HG02588 (cell line): ENCODE measurements at regions not wholly inside any gene's neighbourhood (a gene's known extent, or its start where the extent isn't known, plus 50 kb on each side); places are given as distances from the start of the nearest gene placed in this dataset.
"Not testable (repeated sequence)": the region's sequence is repeated elsewhere in the genome, so short reads cannot be mapped to it uniquely, and the experiment has no call there.

Experiments used
- ATAC-seq: cut with Tn5 transposase; IDR thresholded peaks from one replicate; pipeline ENCODE4 v1.9.1; 2021; ENCODE audit warnings: mild to moderate bottlenecking, moderate library complexity; ENCODE audit not compliant: unreplicated experiment

- no peak for ATAC-seq
Observed at GRCh38 chr4:33739884-33740632, 2504.3 kb downstream of the ARAP2 start.

- ATAC-seq: not testable (repeated sequence)
Observed at GRCh38 chr4:33740871-33741270, 2503.4 kb downstream of the ARAP2 start.

DNA sequence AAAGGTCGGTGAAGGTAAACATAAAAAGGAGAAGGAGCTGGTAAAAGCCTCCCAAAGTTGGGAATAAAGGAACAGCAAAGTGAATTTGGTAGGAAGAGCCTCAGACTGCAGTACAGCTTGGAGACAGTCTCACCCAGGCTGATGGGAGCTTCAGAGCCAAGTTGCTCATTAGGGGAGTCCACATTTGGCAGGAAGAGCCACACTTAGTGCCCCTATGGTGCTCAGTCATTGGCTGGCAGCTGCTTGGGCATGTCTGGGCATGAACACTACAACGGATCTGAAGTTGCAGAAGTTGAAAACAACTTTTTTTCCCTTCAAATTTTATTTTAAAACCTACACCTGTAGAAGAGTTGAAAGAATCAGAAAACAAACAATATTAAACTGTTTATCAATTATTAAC lies 2497.3 kb downstream of the ARAP2 start:
- ATAC-seq: peak; percentile 80

DNA sequence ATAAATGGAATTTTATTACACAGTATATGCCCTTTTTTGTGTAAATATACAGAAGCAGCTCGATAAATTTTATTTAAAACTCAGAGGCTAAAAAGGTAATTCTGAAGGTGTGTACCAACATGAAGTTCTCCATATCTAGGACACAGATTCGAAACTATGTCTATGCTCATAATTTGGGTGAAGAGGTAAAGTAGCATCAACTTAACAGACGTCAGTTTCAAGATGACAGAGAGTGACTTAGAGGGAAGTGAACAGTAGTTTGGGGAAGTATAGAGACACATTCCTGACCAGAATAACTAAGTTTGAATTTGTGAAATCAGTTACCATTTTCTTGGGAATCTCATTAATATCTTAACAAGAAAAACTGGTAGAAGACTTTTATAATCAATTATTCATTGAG lies 2493.3 kb downstream of the ARAP2 start:
- no peak for ATAC-seq

DNA sequence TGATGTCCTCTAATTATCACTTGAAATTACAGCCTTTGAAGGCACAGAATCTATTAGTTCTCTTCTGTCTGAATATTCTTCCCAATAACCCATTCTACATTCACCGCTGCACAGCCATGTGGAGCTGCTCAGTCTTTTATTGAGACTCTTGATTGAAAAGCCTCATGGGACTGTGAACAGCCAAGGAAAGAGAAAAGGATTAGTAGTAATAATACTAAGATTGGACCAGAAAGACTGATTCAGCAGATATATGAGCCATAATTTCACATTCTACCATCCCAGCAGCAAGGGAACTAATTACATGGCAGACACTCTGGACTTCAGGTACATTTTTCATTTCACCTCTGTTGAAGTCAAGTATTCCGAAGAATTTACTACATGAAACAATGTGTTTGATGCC lies 2471.7 kb downstream of the ARAP2 start:
- ATAC-seq: no peak

DNA sequence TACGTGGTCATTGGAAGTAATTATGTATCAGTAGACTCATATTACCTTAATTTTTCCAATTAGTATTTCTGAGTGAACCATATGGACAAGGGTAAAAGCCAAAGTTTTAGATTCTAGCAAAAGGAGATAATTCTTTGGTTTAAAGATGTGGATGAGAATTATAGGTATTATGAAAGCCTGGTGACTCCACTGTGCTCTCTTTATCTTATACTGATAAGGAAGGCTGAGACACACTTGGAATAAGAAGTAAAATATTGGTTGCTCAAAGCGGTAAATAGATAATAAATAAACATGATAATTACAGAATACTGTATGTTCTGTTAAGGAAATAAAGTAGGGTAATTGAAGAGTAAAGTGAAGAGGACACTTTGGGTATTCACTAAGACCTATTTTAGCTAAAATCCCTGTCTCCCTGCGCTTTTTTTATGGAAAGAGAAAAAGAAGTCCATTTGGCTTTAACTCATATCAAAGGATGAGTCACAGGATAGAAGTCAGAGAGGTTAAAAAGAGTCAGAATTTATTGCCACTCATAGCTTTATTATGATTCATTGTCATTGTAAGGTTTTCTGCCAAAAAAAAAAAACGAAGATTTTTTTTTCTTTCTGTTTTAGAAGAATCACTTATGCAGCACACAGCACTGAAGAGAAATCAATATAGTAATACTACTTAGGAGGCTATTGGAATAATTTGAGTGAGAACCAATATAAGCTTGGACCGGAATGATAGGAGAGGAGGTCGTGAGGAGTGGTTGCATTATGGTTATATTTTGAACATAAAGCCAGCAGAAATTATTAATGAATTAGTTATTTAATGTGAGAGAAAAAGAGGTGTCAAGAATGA lies 2463.1 kb downstream of the ARAP2 start:
- ATAC-seq: no peak

DNA sequence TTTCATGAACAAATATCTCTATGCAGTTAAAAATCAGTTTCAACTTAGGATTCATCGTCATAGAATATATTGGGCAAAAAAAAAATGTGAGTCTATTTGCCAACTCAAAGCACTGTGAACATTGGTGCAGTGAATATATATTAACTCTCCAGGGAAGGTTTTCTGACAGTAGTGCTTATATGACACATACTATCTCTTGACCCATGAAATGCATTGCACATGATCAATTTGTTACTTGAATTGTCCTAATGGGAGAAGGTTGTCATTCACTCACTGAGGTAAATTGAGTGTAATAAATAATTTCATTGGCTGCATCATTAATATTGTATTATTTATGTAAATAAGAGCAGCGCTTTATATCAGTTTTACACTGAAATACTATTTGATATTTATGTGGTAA lies 2458.5 kb downstream of the ARAP2 start:
- no peak for ATAC-seq

GRCh38 chr4:33802578-33802977 lies 2441.7 kb downstream of the ARAP2 start:
- no peak for ATAC-seq

DNA sequence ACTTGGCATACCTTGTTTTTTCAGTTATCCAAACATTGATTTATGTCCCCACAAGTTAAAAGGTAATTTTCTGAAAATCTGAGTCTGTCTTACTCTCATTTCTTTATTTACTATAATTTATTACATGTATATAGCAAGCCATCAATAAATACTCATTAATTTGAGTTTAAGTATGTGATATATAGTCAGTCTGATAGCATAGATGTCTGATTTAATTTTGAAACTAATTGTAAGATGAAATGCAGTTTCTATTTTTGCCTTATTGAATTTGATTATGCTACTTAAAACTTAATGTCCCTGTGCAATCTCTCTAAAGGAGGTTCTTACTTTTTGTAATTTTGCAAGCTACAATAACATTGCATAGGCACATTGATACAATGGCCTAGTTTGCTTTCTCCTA lies 2418.6 kb downstream of the ARAP2 start:
- ATAC-seq: no peak

- ATAC-seq: not testable (repeated sequence)
Observed at GRCh38 chr4:33829356-33829755, 2415.0 kb downstream of the ARAP2 start.

- no peak for ATAC-seq
Observed at GRCh38 chr4:33831442-33832066, 2412.8 kb downstream of the ARAP2 start.

GRCh38 chr4:33835764-33836163 lies 2408.6 kb downstream of the ARAP2 start:
- not testable (repeated sequence) for ATAC-seq

DNA sequence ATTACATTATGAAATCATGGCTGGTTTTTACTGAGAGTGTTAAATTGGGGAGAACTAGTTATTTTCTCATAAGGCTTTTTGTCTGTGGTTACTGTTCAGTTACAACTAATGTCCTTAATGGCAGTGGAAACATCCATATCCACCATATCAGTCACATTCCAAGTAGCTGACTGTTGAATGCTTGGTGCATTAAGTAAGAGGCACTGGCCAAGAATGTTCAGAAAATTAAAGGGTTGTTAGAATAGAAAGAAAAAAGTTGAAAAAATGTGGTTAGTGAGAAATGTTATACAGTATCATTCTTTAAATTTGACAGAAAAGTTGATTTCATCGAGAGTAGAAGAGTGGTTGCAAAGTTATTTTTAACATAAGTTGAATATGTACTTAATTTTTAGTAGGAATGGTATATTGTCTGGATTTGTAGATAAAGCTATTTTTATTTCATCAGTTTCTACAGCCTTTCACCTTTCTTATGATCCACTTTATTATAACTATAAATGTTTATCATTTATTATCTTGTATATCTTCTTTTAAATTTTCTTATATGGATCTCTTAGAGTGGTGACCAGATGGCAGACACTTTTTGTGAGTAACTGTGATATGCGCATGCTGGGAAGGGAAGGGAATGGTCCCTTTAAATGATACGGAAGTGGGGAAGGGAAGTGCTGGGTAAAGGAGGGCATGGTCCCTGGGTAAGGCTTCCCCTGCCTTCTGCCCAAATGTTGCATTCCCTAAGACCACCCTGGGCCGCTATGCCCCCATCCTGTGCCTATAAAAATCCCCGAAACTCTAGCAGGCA lies 2407.1 kb downstream of the ARAP2 start:
- no peak for ATAC-seq

GRCh38 chr4:33841120-33841519 lies 2403.2 kb downstream of the ARAP2 start:
- ATAC-seq: no peak

- ATAC-seq: no peak
Observed at GRCh38 chr4:33850371-33850902, 2393.9 kb downstream of the ARAP2 start.

DNA sequence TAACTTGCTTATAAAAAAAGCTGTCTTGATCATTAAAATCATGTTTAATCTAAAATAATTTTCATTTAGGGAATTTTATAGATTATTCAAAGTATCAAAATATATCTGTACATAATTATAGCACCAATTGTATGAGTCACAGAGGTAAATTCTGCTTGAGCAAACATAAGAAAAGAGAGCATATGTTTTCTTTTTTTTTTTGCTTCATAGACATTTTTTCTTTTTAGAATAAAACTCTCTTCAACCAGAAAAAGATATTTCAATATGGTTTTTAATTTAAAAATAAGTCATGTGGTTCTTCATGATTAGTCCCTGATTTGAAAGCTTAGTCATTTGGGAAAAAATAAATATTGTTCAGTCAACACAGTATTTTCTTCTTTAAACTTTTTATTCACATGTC lies 2390.6 kb downstream of the ARAP2 start:
- ATAC-seq: not testable (repeated sequence)

DNA sequence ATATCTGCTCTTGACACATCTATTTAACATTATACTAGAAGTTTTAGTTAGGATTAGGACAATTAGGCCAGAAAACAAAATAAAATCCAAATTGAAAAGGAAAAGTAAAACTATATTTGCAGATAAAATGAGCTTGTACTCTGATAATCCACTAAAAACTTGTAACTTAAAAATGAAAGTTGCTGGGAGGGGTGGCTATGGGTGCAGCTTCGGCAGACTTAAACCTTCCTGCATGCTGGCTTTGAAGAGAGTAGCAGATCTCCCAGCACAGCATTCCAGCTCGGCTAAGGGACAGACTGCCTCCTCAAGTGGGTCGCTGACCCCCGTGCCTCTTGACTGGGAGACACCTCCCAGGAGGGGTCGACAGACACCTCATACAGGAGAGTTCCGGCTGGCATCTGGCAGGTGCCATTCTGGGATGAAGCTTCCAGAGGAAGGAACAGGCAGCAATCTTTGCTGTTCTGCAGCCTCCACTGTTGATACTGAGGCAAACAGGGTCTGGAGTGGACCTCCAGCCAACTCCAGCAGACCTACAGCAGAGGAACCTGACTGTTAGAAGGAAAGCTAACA lies 2379.9 kb downstream of the ARAP2 start:
- ATAC-seq: no peak

- no peak for ATAC-seq
Observed at GRCh38 chr4:33873791-33874190, 2370.5 kb downstream of the ARAP2 start.

- ATAC-seq: no peak
Observed at GRCh38 chr4:33878710-33879109, 2365.6 kb downstream of the ARAP2 start.

DNA sequence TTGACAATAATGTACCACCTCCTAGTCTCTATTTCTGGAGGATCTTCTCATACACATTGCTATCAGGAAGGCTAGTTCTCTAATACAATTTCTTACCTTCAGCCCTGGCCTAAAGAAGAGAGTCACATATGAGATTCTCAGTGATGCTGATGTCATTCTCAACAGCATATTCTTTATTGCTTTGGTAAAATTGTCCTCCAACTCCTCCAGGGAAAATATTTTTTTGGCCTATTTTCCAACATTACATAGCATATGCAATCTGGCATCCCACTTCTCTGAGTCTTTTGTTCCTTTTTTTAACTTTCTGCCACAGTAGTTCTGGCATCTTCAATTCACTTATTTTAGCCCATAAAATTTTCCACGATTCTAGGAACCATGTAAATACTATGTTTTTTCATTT lies 2363.1 kb downstream of the ARAP2 start:
- ATAC-seq: no peak
